ENCODE measurements at regions not wholly inside any gene's neighbourhood (a gene's known extent, or its start where the extent isn't known, plus 50 kb on each side); places are given as distances from the start of the nearest gene placed in this dataset.
"Not testable (repeated sequence)": the region's sequence is repeated elsewhere in the genome, so short reads cannot be mapped to it uniquely, and the experiment has no call there.

- DNase-seq (ENCODE audit: extremely low spot score, insufficient read length, low read depth) (no peak), FAIRE-seq (no peak)
Measured at GRCh38 chr6:27532820-27533538, 60.1 kb upstream of the ZNF184 start.

GRCh38 chr6:27531772-27532459 lies 59.0 kb upstream of the ZNF184 start:
- DNase-seq (ENCODE audit: extremely low spot score, insufficient read length, low read depth) (no peak), FAIRE-seq (no peak)

- DNase-seq (ENCODE audit: extremely low spot score, insufficient read length, low read depth); FAIRE-seq: not testable (repeated sequence)
Measured at GRCh38 chr6:27529796-27530195, 56.9 kb upstream of the ZNF184 start.

GRCh38 chr6:27528714-27529113 lies 55.8 kb upstream of the ZNF184 start:
- FAIRE-seq, result no peak

More at GRCh38 chr6:27528714-27529113, 55.8 kb upstream of the ZNF184 start:
- no peak for DNase-seq (ENCODE audit: extremely low spot score, insufficient read length, low read depth)
